WERI-Rb-1 (cell line): ENCODE measurements at regions not wholly inside any gene's neighbourhood (a gene's known extent, or its start where the extent isn't known, plus 50 kb on each side); places are given as distances from the start of the nearest gene placed in this dataset.

Experiments
- DNase-seq: peaks from one replicate; pipeline ENCODE4 v3.0.0-alpha.2; 2020
- H3K27ac ChIP-seq: fragments of 250-450 bp; sonication (Bioruptor Pico); 2 replicates; pipeline ENCODE4 v1.5.1; 2020; ENCODE audit warnings: mild to moderate bottlenecking, moderate library complexity
- H3K27me3 ChIP-seq: fragments of 250-450 bp; sonication (Bioruptor Pico); 2 replicates; pipeline ENCODE4 v1.5.1; 2021; ENCODE audit warnings: mild to moderate bottlenecking, low read depth, moderate library complexity; ENCODE audit not compliant: insufficient read depth, severe bottlenecking
- H3K36me3 ChIP-seq: fragments of 250-450 bp; sonication (Bioruptor Pico); 2 replicates; pipeline ENCODE4 v1.5.1; 2020; ENCODE audit warnings: mild to moderate bottlenecking, moderate library complexity
- H3K4me3 ChIP-seq: 2 replicates; pipeline ENCODE4 v1.5.1; 2011; ENCODE audit warnings: low read depth, mild to moderate bottlenecking, control low read depth, low read length
- H3K9me3 ChIP-seq: fragments of 250-450 bp; sonication (Bioruptor Pico); 2 replicates; pipeline ENCODE4 v1.5.1; 2021; ENCODE audit warnings: mild to moderate bottlenecking, moderate library complexity; ENCODE audit not compliant: severe bottlenecking
- TF ChIP-seq, protein P1 (sequence below): IDR thresholded peaks from 2 replicates; pipeline ENCODE4 v1.5.1; 2011; ENCODE audit warnings: low read depth, mild to moderate bottlenecking, control low read depth, inconsistent platforms, low read length

DNA sequence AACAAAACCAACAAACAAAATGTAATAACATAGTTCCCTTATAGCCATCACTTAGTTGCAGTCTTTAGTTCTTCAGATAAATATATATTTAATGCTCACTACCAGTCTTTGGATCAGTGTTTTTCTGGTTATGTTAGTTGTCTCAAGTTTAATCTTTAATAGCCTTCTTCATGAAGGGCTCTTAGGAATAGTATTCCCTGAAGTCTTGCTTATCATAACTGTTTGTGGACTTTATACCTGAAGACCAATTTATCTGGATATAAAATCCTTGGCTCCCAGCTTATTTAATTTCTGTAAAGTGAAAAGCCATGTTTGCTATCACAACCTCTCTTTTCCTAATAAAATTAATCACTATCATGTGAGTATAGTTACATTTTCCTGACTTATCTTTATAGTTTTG is 379.7 kb downstream of the ARL6IP6 start:
- no peak overlapping the region for H3K27ac ChIP-seq
- no peaks in the 10 kb centered on the region for H3K36me3 ChIP-seq
- no peak for DNase-seq
- H3K9me3 ChIP-seq, result no peaks in the 10 kb centered on the region
- TF ChIP-seq, protein P1, sequence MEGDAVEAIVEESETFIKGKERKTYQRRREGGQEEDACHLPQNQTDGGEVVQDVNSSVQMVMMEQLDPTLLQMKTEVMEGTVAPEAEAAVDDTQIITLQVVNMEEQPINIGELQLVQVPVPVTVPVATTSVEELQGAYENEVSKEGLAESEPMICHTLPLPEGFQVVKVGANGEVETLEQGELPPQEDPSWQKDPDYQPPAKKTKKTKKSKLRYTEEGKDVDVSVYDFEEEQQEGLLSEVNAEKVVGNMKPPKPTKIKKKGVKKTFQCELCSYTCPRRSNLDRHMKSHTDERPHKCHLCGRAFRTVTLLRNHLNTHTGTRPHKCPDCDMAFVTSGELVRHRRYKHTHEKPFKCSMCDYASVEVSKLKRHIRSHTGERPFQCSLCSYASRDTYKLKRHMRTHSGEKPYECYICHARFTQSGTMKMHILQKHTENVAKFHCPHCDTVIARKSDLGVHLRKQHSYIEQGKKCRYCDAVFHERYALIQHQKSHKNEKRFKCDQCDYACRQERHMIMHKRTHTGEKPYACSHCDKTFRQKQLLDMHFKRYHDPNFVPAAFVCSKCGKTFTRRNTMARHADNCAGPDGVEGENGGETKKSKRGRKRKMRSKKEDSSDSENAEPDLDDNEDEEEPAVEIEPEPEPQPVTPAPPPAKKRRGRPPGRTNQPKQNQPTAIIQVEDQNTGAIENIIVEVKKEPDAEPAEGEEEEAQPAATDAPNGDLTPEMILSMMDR, result no peak
- H3K4me3 ChIP-seq, result no peak overlapping the region
- no peaks in the 10 kb centered on the region for H3K27me3 ChIP-seq

DNA sequence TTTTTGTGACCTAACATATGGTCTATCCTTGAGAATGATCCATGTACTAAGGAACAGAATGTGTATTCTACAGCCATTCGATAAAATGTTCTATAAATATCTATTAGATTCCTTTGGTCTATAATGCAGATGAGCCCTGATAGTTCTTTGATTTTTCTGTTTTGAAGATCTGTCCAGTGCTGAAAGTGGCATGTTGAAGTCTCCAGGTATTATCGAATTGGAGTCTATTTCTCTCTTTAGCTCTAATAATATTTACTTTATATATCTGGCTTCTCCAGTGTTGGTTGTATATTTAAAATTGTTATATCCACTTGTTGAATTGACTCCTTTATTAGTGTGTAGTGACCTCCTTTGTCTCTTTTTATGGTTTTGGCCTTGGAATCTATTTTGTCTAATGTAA is 377.9 kb downstream of the ARL6IP6 start:
- TF ChIP-seq, protein P1, result no peak
- Histone ChIP-seq H3K27ac (no peak overlapping the region), H3K9me3 (no peaks in the 10 kb centered on the region)

DNA sequence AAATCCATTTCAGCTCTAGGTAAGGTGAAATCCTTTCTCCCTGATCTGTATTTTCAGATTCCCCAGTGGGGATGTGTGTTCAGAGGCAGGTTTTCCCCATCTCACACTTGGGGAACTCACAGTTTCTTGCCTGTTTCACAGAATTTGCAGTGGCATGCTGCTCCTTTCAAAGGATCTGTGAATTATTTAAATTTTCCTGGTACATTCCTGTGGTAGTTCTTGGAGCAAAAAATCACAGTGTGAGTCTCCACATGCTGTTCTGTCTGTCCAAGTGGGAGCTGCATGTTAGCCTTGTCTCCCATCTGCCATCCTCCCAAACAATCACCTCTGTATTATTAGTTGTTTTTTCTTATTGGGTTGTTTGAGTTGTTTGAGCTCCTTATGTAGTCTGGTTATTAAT is 372.9 kb downstream of the ARL6IP6 start:
- TF ChIP-seq, protein P1, result no peak
- DNase-seq, result no peak
- Histone ChIP-seq H3K36me3 (no peaks in the 10 kb centered on the region), H3K4me3 (no peak overlapping the region), H3K27ac (no peak overlapping the region), H3K27me3 (no peaks in the 10 kb centered on the region), H3K9me3 (no peaks in the 10 kb centered on the region)

More for the DNA sequence above, 377.9 kb downstream of the ARL6IP6 start:
- Histone ChIP-seq H3K4me3 (no peak overlapping the region), H3K36me3 (no peaks in the 10 kb centered on the region), H3K27me3 (no peaks in the 10 kb centered on the region)
- no peak for DNase-seq

DNA sequence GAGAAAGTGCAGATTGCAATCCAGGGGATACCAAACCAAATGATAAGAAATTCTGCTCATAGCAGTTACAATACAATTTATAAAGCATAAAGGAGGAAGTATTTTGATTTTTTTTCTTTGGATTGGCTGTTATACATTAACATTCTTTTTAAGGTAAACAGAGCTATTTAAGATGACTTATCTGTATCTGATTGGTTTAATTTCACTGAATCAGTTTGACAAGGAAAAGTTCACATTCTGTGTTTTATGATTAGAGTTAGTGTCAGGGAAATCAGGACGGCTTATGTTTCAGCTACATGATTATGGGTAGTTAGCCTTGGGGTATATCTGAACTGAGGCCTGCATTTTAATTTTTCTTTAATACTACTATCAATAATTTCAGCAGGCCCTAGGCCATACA is 360.9 kb downstream of the ARL6IP6 start:
- H3K4me3 ChIP-seq, result no peak overlapping the region
- no peak for DNase-seq
- no peaks in the 10 kb centered on the region for H3K27me3 ChIP-seq
- no peaks in the 10 kb centered on the region for H3K36me3 ChIP-seq
- H3K27ac ChIP-seq, result no peak overlapping the region
- no peaks in the 10 kb centered on the region for H3K9me3 ChIP-seq
- TF ChIP-seq, protein P1, result no peak

DNA sequence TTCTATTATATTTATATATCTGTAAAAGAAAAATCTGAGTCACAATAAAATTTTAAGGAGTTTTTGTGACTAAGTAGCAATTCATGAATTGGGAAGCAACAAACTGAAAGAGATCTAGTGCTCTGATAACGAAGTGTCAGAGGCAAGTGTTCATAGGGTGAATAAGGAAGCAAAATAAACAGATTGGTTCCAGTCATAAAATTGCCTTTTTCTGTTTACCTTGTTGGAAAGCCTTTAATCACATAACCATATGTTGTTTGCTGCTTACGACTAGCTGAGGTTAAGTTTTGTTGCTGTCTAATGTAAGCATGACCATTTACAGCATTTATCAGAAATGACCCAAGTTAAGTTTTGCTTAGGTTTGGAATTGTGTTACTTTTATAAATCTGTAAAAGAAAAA is 358.9 kb downstream of the ARL6IP6 start:
- no peaks in the 10 kb centered on the region for H3K9me3 ChIP-seq
- H3K27ac ChIP-seq, result no peak overlapping the region
- H3K27me3 ChIP-seq, result no peaks in the 10 kb centered on the region
- DNase-seq, result no peak
- TF ChIP-seq, protein P1, result no peak
- no peaks in the 10 kb centered on the region for H3K36me3 ChIP-seq
- no peak overlapping the region for H3K4me3 ChIP-seq

DNA sequence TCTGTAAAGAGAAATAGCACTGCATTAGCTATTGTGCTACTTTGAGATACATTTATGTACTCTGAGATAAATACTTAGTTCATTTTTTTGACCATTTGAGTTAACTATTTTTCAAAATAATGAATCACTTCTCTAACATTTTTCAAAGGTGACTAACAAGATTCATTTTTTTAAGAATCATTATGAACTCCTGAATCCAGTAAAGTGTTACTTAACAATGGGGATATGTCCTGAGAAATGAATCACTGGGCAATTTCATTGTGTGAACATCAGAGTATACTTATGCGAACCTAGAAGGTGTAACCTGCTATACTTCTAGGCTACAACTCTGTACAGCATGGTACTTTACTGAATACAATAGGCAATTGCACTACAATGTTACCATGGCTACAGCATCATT is 355.8 kb downstream of the ARL6IP6 start:
- TF ChIP-seq, protein P1, result no peak
- DNase-seq, result no peak
- Histone ChIP-seq H3K27me3 (no peaks in the 10 kb centered on the region), H3K27ac (no peak overlapping the region), H3K4me3 (no peak overlapping the region), H3K9me3 (no peaks in the 10 kb centered on the region), H3K36me3 (no peaks in the 10 kb centered on the region)
